NCI-H146 (cell line): ENCODE measurements at regions not wholly inside any gene's neighbourhood (a gene's known extent, or its start where the extent isn't known, plus 50 kb on each side); places are given as distances from the start of the nearest gene placed in this dataset.

Experiments used
- DNase-seq: peaks from one replicate; lab custom pipeline; 2025; lab: John Stamatoyannopoulos, UW

DNA sequence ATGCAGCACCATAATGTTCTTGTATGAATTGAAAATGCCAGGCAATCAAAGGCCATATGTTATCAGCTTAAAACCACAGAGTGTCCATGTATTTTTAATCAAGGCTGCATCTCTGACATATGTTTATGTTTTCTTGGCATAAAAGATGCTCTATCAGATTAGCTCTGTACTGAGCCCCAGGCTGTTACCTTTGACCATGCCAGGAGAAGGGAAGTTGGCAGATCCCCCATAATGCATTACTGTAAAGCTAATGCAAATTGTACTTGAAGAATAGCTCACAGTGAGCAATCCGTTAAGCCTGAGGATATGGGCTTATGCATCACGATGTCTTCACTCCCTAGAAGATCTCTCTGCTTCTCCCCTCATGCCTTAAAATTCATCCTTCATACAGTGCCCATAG is 414.4 kb downstream of the BRINP1 start:
- DNase-seq = no peak

DNA sequence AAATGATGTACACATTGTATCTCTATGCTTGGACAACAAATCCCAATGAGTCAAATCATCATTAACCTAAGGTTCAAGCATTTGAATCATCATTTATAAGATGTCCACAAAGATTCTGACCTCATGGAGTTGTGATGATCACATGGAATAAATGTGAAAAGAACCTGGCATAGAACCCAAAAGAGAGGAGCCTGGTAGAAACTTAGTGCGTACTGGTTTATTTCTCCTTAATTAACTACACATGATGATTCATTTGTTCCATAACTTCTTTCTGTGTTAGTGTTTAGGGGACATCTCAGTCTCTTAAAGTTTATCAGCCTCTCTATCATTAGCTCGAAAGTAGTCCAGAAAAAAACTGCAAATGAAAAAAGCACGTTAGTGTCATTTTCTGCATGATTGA is 411.6 kb downstream of the BRINP1 start:
- no peak for DNase-seq

DNA sequence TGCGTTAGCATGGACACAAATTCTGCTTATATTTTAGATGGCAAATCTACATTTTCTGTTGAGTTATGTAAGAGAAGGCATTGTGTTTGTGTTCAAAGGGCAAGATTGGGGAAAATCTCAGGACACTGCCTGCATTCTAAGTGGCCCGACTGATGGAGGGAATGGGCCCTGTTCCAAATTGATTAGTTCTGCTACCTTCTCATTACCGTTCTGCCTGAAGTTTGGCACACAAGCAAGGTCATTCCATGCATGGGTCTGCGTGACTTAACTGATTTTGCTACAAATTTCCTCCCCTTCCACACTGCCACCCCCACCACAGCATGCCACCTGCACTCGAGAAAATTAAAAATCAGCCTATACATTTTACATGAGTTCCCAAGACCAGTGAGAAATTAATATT is 409.9 kb downstream of the BRINP1 start:
- DNase-seq = no peak

DNA sequence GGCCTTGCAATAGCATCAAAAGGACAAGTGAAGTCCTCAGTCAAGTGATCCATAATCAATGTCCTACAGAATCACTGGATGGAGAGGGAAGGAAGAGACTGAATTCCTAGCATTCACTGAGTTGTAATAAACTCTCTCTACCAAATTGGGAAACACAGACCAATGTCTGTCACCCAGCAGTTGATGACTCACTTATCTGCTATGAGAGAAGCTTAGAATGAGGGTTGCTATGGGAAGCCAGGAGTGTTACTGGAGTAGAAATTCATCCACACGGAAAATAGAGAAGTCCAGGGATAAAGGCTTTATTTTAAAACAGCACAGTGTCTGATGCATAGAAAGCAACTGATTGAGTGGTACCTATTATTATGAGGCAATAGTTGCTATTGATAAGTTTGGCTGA is 407.4 kb downstream of the BRINP1 start:
- DNase-seq = no peak

DNA sequence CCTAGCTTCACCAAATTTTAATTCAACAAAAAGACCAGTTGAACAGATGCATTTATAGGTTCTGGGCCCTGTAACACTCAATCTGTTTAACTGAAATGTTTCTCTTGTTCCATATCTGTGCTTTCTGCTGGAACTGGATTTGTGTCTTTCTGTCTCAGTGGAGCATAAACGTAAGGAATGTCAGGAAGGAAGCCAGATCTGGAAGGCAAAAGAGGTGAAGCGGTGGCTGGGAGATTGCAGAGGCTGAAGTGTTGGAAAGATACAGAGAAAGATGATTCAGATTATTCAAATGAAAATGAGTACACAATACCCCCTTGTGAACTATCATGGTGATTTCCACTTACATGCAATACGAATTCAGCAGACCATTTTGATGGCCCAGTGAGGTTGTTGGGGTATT is 406.8 kb downstream of the BRINP1 start:
- DNase-seq = no peak

DNA sequence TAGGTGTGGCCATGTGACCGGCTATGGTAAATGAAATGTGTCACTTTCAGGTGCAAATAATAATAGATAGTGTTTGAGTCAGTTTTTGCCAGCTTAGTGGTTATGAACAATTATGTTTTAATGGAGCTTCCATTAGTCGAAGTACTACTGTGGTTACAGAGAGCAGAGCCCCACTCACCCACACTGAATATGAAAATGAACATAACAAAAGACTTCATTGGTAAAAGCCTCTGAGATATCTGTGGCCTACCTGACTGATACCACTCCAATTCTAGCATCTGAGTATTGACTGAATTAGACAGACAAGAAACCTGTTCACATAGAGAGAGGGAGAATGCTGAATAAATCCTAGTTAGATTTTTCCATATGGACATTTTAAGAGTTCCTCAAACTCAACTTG is 405.6 kb downstream of the BRINP1 start:
- no peak for DNase-seq

DNA sequence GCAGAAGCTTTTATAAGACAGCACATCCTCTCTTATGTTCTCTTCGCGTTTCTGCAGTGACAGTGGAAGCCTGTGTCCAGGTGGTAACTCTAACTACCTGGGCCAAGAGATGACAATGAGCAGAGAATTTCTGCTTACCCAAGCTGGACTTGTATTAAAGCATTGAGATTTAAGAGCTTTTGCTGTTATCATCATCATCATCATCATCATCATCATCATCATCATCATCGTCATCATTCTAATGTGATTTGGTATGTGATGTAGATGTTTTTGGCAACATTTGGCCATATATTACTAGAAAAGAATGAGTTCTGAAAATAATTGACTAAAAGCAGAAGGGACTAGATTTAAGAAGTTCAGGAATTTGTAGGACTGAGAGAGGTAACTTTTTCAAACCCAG is 401.3 kb downstream of the BRINP1 start:
- DNase-seq = no peak

DNA sequence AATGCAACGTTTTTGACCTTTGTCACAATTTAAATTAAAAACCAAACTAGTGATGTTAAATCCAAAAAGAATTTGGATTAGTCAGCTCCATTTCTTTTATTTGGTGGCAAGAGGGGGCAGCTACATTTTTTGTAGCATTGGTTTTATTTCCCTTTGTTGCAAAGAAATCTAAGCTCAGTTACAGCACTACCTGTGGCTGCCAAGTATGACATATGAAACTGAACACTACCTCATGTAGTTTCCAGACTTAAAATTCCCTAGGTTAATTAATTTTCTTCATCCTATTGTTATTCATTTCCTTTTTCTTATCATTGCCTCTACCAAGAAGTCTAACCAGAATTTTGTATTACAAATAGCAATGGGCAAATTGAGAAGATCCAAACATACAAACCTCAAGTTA is 393.5 kb downstream of the BRINP1 start:
- DNase-seq = no peak

DNA sequence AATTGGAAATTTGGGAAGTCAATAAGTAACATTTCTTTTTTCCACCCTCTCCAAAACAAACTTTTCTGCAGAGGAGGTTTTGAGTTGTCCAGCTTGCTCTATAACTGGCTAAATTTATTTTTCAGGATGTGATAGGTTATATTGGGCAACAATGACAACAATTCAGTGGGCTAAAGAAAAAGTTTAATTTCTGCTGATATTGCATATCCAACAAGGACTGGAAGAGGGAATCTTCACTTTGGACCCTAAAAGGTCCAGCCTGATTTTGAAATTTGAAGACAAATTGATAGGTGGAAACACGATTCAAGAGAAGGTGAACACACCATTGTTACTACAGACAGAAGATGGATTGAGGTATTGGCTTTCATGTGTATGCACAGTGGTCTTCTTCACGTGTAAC is 393.1 kb downstream of the BRINP1 start:
- no peak for DNase-seq

DNA sequence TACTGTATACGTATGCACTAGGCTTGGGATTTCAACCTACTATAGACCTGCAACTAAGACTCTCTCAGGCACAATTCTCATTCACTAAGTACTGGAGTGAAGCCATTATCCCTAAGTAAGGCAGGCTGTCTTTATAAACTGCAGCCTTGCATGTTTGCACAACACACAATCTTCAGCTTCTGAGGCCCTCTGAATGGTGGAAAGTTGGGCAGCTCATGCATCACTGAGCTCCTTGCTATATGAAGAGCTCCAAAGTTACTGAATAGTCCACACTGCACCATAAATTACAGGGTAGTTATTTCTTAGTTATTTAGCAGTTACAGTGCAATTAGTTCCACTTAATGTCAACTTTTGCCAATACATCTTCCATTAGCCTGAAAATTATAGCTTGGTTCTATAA is 384.6 kb downstream of the BRINP1 start:
- no peak for DNase-seq

DNA sequence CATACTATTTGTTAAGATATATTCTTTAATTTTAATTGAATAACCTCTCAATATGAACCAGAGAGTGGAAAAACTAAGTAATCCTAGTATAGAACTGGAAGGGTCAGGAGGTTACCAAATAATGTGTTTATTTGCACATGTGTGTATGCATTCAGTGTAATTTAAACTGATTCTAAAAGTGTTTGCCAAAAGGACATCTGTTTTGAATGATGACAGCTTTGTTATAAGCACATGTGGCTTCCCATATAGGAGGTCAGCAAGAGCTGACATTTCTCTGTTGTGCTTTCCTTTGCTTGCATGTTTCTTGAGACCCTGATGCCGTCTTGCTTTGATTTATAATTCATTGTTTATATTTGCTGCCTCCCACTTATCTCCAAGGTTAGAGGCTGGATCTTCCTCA is 383.4 kb downstream of the BRINP1 start:
- no peak for DNase-seq

DNA sequence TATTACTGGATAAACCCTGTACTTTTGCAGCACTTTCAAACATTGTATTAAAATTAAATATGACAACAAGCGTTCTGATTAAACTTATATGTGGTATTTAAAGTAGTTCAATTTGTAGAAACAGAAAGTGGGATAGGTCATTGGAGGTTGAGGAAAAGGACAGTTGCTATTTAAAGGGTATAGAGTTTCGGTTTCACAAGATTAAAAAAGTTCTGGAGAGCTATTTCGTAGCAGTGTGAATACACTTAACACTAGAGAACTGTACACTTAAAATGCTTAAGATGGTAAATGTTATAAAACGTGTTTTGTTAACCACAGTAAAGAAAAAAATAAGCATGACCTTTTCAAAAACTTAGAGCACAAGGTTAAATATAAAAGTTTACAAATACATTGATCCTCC is 382.1 kb downstream of the BRINP1 start:
- no peak for DNase-seq

DNA sequence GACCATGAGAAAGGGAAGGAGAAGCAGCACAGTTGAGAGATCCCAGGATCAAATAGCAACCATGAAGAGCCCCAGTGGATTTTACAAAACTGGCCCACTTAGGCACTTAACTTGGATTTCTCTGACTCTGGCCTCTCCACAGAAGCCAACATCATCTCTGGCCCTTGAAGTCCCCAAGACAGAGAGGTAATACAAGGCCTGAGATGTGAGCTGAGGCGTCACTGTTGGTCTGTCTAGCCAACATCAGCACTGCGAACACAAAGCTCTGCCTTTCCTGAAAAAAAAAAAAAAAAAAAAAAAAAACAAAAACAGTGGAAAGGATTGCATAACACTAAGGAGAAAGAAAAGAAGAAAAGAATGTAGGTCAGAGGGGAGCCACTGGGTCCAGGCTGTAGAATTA is 378.3 kb downstream of the BRINP1 start:
- DNase-seq = no peak

DNA sequence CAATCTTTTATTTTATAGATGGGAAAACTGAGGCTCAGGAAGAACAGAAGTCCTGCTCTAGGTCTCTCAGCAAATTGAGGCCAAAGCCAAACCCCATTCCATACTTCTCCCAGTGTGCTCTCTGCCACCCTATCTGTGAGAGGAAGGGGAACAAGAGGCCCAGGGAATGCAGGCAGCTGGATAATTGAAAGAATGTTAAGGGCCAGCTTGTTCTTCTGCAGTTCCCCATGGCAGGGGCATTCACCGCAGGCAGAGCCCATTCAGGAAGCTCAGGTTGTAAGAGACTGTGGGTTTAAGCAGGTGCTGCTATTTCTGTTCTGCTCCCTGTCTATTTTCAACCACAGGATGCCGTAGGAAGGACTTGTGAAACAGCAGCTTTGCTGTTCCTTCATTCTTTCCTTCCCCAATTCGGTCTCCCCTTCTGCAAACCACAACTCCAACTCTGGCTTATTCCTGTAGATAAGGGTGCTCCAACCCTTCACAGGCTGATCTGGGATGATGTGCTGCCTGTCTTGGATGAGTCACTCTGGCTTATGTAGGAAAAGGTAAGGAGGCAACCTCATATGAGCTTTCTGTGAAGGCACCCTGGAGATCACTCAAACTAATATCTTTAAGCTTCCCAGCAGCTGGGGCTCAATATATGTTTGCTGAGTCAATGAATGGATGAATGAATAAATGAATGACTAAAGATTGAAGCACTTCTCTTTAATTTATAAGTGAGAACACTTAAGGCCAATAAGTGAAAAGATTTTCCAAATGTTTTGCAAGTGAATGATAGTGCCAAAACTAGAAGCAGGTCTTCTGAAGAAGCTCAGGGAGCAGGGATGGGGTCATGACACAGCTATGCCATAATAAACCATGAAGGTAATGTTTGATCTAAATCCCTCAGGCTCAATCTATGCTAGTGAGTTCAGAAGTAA is 377.6 kb downstream of the BRINP1 start:
- DNase-seq = no peak

DNA sequence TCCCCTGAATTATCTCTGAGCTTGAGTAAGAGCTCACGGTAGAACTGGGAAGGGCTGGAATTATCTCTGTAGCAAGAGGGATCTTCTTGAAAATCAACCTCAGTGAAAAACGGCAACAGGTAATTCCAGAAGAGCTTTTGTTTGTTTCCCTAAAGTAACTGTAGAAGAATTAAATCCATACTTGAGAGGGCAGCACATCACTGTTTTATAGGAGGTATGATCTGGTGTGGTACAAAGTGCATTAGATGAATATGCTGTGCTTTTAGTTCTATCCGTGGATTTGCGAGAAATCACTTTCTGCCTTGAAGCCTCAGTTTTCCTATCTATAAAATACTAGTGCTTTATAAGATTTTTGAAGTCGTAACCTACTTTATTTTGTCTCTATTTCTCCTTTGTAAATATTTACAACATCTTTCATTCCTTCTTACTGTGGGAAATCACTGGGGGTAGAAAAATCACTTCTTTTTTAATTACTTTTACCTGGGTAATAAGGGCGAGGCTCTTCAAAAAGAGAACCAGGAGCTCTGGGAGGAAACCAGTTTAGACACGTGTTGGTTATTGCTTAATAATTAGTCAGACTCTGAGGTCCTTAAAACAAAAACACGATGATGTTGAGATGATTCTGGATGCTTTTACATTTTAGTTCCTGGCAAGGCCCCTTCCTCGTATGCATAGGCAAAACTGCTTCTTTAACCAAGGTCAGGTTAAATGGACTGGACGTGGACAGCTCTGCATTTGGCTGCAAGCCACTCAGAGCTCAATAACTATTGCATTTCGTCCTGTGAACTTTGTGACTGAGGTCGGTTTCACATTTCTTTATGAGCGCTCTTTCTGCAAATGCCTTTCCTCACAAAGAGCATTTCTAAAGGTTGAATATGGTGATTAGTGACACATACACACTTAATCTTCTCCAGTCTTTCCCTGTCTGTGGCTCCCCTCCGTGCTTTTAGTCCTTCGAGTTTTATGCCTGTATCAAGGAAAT is 376.1 kb downstream of the BRINP1 start:
- DNase-seq = no peak

DNA sequence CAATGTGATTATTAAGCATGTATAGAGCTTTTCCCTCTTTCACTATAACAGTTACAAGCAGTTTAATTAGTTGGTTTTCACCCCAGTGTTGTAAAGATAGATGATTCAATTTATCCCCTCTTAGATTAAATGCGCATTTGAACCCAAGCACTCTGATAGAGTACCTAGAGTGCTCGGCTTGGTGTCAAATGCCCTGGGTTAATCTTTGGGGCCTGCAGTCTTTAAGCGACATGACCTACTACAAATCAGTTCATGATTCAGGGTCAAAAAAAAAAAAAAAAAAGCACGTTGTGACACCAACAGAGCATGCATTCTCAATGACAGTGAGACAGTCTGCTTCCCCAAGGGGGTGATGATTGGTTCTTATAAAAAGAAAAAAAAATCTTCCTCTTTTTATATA is 375.3 kb downstream of the BRINP1 start:
- no peak for DNase-seq

DNA sequence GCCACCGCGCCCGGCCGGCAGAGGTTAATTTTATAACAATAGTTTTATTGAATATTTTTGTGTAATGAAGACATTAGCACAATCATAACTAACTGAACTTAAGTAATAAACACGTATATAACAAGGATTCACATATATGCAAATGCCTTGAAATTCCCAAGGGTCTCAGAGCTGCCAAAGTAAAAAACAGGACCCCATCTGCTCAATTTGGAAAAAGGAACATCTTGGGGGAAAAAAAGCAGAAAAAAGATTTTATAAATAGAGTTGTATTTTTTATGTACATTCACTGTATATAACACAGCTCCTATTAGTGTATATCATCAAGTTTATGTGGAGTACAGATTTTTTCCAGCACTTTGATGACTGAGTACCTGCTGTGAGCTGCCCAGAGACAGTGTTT is 366.7 kb downstream of the BRINP1 start:
- no peak for DNase-seq

DNA sequence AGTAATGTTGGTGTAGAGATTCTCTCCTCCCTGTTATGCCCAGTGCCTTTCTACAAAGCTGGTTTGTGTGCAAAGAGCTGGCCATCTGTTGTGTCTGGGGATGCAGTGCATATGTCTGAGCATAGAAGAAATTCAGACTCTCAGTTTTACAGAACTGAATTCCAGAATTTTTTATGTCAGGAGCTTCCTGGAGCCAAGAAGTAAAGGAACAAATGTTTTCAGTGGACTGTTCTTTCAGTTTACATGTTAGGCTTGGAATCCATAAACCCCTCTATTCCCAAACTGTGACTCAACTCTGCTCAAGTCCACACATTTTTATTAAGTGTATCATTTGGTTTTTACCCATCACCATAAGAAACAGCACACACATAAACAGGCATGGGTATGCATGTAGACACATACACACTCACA is 366.0 kb downstream of the BRINP1 start:
- DNase-seq = no peak

DNA sequence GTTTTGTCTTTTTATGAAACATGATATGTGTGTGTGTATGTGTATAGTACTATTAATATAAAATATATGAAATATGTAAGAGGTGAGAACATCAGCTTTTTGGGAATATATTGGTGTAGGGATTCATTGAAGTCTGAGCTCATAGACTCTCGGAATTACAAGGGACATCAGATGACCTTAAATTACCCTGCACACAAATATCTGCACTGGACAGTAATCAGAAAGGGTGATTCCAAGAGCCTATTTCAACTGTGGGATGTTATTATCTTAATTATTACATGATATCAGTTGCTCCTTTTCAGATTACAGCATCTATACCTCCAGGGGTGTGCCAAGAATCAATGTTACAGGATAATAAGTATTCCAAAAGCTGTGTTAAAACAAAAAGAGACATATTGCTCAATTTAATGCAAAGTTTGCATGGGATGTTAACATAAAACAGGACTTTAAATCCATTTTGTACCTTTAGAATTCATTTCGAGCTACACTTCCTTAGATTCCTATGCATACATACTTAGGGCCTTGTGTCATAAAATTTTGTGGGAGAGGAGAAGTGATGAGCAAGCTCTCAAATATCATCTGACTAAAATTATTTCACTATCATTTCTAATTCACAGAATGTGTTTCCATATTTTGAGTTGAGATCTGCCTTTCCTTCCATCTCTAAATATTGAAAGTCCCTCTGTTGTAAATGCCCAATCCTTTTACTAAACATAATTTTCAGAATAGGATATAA is 365.2 kb downstream of the BRINP1 start:
- DNase-seq = no peak

DNA sequence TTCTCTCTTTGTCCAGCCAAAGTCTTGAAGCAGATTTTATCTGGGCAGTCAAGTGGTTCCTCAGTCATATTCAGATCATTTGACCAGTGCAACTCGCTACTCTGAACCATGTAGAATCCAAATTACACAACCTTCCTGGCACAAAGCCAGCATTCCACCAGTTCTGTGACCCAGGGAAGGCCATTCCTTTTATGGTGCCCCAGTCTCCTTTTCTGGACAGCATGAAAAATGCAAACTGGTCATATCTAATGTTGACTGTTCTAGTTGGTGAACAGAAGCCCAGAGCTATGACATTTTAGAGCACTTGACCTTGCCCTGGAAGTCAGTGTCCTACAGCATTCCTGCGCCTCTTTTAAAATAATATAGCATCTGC is 364.6 kb downstream of the BRINP1 start:
- no peak for DNase-seq

DNA sequence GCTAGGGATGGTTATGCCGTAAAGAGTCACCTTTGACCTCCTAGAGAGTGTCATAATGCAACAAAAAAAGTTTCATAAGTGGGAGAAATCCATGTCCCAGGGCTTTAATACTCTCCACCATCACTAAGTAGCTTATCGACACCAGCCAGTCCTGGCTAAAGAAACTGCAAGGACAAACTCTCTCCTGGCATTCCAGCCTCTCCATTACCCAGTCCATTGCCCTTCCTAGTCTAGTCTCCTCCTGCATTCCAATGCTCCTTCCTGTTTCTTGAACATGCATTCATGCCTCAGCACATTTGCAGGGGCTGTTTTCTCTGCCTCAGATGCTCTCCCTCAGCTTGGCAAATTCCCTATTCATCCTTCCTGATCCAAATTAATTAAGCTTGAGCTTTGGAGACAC is 364.1 kb downstream of the BRINP1 start:
- no peak for DNase-seq

DNA sequence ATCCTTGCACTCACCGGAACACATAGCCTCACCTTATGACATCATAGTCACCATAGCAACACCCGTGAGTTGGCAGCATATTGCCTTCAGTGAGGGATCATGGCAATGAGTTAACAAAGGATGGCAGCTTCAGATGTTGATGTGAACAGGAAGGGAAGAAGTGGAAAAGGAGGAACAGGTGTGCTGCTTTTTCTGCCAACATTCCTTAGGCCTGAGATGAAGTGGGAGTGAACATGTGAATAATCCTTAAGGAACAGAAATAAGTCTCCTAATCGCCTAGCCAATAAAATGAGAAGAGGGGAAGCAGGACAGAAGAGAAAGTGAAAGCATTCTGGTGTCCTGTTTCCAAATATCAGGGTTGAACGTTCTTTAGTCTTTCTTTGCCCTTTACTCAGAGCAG is 360.0 kb downstream of the BRINP1 start:
- no peak for DNase-seq
